ENCODE measurements at regions not wholly inside any gene's neighbourhood (a gene's known extent, or its start where the extent isn't known, plus 50 kb on each side); places are given as distances from the start of the nearest gene placed in this dataset.

DNA sequence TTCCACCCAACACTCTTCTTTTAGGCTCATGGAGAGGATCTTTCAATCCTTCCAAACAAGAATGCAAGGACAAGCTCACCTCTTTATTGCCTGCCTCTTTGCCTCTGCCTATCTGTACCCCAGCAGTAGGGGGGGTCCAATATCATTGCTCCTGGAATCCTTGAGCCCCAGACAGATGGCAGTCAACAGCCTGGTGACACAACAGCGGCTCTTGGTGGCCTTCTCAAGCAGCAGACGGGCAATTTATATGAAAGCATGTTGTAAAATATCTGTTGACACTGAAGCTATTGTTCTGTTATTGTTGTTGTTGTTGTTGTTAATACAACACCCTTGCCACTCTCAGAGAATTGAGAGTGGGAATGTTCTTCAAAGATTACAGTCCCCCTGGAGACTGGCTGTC, 480.0 kb upstream of the CADM1 start (continued):
- TF ChIP-seq JUNB (IDR thresholded peaks at IDR 0.05; ENCODE audit: unreplicated experiment) = no peak
- no peak for TF ChIP-seq ZNF114 (CRISPR knock-in tag; IDR thresholded peaks at IDR 0.05)
- no peak for TF ChIP-seq ZNF331 (CRISPR knock-in tag; IDR thresholded peaks at IDR 0.05; ENCODE audit: low read depth)

DNA sequence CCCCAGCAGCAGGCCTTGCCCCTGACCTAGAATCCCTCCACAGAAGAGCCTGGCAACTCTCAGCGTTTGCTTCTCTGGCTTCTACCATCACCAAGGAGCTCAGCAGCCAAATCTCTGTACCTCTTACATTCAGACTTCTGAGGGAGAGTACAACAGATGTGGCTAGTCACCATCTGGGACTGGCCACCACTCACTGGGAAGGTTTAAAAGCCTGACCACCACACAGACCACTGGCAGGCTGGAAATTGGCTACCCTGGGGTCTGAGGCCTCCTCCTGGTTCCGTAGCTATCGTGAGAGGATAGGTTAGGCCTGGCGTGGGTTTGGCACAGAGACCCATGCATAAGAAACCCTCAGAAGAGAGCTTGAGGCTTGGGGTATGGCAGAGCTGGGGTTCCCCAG, 478.5 kb upstream of the CADM1 start:
- H3K27ac ChIP-seq (ENCODE audit: low read depth) = no peak overlapping the region
- H3K4me2 ChIP-seq = no peak overlapping the region
- ATAC-seq (no peak), DNase-seq (ENCODE audit: low spot score) (no peak)
- H4K20me1 ChIP-seq (replicated peaks; ENCODE audit: insufficient read depth) = no peaks in the 10 kb centered on the region
- no peaks in the 10 kb centered on the region for H3K27me3 ChIP-seq (ENCODE audit: insufficient read depth)
- H3F3A ChIP-seq (replicated peaks; ENCODE audit: low read depth) = no peaks in the 10 kb centered on the region
- no peaks in the 10 kb centered on the region for H3K36me3 Mint-ChIP-seq (ENCODE audit: low read depth)
- TF ChIP-seq EZH2phosphoT487 (IDR thresholded peaks at IDR 0.05; ENCODE audit: unreplicated experiment) (no peak), NANOG (IDR thresholded peaks at IDR 0.05; ENCODE audit: borderline replicate concordance) (no peak), EZH2 (IDR thresholded peaks at IDR 0.05; ENCODE audit: low read depth, unreplicated experiment) (no peak), POLR2AphosphoS5 (IDR thresholded peaks at IDR 0.05; ENCODE audit: low read depth) (no peak), ZNF331 (CRISPR knock-in tag; IDR thresholded peaks at IDR 0.05; ENCODE audit: low read depth) (no peak), CREB1 (CRISPR knock-in tag; IDR thresholded peaks at IDR 0.05; ENCODE audit: low read depth) (no peak)
- TF ChIP-seq, protein P1, sequence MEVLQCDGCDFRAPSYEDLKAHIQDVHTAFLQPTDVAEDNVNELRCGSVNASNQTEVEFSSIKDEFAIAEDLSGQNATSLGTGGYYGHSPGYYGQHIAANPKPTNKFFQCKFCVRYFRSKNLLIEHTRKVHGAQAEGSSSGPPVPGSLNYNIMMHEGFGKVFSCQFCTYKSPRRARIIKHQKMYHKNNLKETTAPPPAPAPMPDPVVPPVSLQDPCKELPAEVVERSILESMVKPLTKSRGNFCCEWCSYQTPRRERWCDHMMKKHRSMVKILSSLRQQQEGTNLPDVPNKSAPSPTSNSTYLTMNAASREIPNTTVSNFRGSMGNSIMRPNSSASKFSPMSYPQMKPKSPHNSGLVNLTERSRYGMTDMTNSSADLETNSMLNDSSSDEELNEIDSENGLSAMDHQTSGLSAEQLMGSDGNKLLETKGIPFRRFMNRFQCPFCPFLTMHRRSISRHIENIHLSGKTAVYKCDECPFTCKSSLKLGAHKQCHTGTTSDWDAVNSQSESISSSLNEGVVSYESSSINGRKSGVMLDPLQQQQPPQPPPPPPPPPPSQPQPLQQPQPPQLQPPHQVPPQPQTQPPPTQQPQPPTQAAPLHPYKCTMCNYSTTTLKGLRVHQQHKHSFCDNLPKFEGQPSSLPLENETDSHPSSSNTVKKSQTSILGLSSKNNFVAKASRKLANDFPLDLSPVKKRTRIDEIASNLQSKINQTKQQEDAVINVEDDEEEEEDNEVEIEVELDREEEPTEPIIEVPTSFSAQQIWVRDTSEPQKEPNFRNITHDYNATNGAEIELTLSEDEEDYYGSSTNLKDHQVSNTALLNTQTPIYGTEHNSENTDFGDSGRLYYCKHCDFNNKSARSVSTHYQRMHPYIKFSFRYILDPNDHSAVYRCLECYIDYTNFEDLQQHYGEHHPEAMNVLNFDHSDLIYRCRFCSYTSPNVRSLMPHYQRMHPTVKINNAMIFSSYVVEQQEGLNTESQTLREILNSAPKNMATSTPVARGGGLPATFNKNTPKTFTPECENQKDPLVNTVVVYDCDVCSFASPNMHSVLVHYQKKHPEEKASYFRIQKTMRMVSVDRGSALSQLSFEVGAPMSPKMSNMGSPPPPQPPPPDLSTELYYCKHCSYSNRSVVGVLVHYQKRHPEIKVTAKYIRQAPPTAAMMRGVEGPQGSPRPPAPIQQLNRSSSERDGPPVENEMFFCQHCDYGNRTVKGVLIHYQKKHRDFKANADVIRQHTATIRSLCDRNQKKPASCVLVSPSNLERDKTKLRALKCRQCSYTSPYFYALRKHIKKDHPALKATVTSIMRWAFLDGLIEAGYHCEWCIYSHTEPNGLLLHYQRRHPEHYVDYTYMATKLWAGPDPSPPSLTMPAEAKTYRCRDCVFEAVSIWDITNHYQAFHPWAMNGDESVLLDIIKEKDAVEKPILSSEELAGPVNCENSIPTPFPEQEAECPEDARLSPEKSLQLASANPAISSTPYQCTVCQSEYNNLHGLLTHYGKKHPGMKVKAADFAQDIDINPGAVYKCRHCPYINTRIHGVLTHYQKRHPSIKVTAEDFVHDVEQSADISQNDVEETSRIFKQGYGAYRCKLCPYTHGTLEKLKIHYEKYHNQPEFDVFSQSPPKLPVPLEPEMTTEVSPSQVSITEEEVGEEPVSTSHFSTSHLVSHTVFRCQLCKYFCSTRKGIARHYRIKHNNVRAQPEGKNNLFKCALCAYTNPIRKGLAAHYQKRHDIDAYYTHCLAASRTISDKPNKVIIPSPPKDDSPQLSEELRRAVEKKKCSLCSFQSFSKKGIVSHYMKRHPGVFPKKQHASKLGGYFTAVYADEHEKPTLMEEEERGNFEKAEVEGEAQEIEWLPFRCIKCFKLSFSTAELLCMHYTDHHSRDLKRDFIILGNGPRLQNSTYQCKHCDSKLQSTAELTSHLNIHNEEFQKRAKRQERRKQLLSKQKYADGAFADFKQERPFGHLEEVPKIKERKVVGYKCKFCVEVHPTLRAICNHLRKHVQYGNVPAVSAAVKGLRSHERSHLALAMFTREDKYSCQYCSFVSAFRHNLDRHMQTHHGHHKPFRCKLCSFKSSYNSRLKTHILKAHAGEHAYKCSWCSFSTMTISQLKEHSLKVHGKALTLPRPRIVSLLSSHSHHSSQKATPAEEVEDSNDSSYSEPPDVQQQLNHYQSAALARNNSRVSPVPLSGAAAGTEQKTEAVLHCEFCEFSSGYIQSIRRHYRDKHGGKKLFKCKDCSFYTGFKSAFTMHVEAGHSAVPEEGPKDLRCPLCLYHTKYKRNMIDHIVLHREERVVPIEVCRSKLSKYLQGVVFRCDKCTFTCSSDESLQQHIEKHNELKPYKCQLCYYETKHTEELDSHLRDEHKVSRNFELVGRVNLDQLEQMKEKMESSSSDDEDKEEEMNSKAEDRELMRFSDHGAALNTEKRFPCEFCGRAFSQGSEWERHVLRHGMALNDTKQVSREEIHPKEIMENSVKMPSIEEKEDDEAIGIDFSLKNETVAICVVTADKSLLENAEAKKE (CRISPR knock-in tag; IDR thresholded peaks at IDR 0.05) = no peak
- TF ChIP-seq, protein P2, sequence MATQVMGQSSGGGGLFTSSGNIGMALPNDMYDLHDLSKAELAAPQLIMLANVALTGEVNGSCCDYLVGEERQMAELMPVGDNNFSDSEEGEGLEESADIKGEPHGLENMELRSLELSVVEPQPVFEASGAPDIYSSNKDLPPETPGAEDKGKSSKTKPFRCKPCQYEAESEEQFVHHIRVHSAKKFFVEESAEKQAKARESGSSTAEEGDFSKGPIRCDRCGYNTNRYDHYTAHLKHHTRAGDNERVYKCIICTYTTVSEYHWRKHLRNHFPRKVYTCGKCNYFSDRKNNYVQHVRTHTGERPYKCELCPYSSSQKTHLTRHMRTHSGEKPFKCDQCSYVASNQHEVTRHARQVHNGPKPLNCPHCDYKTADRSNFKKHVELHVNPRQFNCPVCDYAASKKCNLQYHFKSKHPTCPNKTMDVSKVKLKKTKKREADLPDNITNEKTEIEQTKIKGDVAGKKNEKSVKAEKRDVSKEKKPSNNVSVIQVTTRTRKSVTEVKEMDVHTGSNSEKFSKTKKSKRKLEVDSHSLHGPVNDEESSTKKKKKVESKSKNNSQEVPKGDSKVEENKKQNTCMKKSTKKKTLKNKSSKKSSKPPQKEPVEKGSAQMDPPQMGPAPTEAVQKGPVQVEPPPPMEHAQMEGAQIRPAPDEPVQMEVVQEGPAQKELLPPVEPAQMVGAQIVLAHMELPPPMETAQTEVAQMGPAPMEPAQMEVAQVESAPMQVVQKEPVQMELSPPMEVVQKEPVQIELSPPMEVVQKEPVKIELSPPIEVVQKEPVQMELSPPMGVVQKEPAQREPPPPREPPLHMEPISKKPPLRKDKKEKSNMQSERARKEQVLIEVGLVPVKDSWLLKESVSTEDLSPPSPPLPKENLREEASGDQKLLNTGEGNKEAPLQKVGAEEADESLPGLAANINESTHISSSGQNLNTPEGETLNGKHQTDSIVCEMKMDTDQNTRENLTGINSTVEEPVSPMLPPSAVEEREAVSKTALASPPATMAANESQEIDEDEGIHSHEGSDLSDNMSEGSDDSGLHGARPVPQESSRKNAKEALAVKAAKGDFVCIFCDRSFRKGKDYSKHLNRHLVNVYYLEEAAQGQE (IDR thresholded peaks at IDR 0.05; ENCODE audit: unreplicated experiment) = no peak
- TF ChIP-seq, protein P3, sequence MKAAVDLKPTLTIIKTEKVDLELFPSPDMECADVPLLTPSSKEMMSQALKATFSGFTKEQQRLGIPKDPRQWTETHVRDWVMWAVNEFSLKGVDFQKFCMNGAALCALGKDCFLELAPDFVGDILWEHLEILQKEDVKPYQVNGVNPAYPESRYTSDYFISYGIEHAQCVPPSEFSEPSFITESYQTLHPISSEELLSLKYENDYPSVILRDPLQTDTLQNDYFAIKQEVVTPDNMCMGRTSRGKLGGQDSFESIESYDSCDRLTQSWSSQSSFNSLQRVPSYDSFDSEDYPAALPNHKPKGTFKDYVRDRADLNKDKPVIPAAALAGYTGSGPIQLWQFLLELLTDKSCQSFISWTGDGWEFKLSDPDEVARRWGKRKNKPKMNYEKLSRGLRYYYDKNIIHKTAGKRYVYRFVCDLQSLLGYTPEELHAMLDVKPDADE (IDR thresholded peaks at IDR 0.05) = no peak
- H3K4me3 Mint-ChIP-seq = no peak overlapping the region
- peaks cover 11% of the 10 kb centered on the region for H3K27me3 Mint-ChIP-seq (ENCODE audit: insufficient read depth, low read depth, poor library complexity)
- H3K79me2 ChIP-seq (replicated peaks; ENCODE audit: insufficient read depth) = no peaks in the 10 kb centered on the region
- H3K9me3 Mint-ChIP-seq = no peaks in the 10 kb centered on the region
- H2AFZ ChIP-seq = no peak overlapping the region
- H3K27ac Mint-ChIP-seq = no peak overlapping the region
- H3K4me1 Mint-ChIP-seq = peaks cover 3% of the 10 kb centered on the region; the same call in 1 of the 3 replicates
- no peaks in the 10 kb centered on the region for H3K9me2 ChIP-seq (ENCODE audit: insufficient read depth)
- H3K36me3 ChIP-seq (ENCODE audit: insufficient read depth) = no peaks in the 10 kb centered on the region
- H3K4me1 ChIP-seq (ENCODE audit: insufficient read depth) = no peaks in the 10 kb centered on the region
- no peak overlapping the region for H3K4me3 ChIP-seq
